K562 (cell line): ENCODE measurements at regions not wholly inside any gene's neighbourhood (a gene's known extent, or its start where the extent isn't known, plus 50 kb on each side); places are given as distances from the start of the nearest gene placed in this dataset.

Source experiments
- ATAC-seq: fragments of 200-7000 bp; cut with Tn5 transposase; 3 replicates; pipeline ENCODE4 v1.9.1; 2020; ENCODE audit warnings: moderate library complexity
- BruUV-seq: library from RNA; stranded (reverse); fragments of 400-500 nt; replicated peaks from 2 replicates; lab custom pipeline; 2021; lab: Mats Ljungman, UMichigan
- CTCF ChIA-PET: fragments of 300-600 bp; formaldehyde crosslinking; extraction: SDS; loops from one replicate; lab custom pipeline; 2021; ENCODE audit warnings: low intra/inter-chr PET ratio; lab: Yijun Ruan, JAX
- POLR2A ChIA-PET: fragments of 300-600, 350-650 bp; sonication (Branson Sonifier 250); formaldehyde crosslinking; extraction: SDS; loops from one replicate; lab custom pipeline; 2021; ENCODE audit warnings: antibody characterized with exemption, inconsistent platforms; lab: Yijun Ruan, JAX
- DNase-seq, 4 experiments: peaks; one replicate each; pipeline versions ENCODE4 v3.0.0 to v3.0.0-alpha.2; 2011 to 2018; ENCODE audit warnings: low spot score in 3 of 4, mixed read lengths in 3 of 4; ENCODE audit errors: extremely low read depth in 1 of 4
- FAIRE-seq: peaks from 2 replicates; lab custom pipeline; 2011; peaks lifted over from hg19 to GRCh38; lab: Jason Lieb, UNC
- H2AFZ ChIP-seq: 2 replicates; pipeline ENCODE4 v1.6.0; 2011; ENCODE audit warnings: low read depth, low read length, control low read depth, inconsistent platforms
- H3K27ac ChIP-seq: fragments of 200-600 bp; 3 replicates; pipeline ENCODE4 v1.8.0; 2011; ENCODE audit warnings: low read depth, mild to moderate bottlenecking, control low read depth, inconsistent platforms, low read length, moderate library complexity, mixed read lengths; ENCODE audit errors: extremely low read depth
- H3K27me3 ChIP-seq, 2 experiments: fragments of 300-600 bp in 1 of 2; 2 replicates in 1 of 2; 3 replicates in 1 of 2; pipeline versions ENCODE4 v1.6.0 to v1.8.0; 2011; ENCODE audit warnings: inconsistent platforms in 2 of 2, low read length in 2 of 2, mild to moderate bottlenecking in 1 of 2, mixed read lengths in 1 of 2, moderate library complexity in 1 of 2; ENCODE audit not compliant: control insufficient read depth in 2 of 2, insufficient read depth in 2 of 2
- H3K36me3 ChIP-seq: fragments of 300-600 bp; 3 replicates; pipeline ENCODE4 v1.8.0; 2011; ENCODE audit warnings: mild to moderate bottlenecking, low read length, inconsistent platforms; ENCODE audit not compliant: control insufficient read depth, insufficient read depth
- H3K4me1 ChIP-seq, 2 experiments: fragments of 200-600 bp in 1 of 2; replicated peaks in 1 of 2; 2 replicates in 1 of 2; 3 replicates in 1 of 2; pipeline versions ENCODE4 v1.5.1 to v1.8.0; 2011; ENCODE audit warnings: inconsistent platforms in 2 of 2, low read length in 2 of 2, mild to moderate bottlenecking in 1 of 2, mixed read lengths in 1 of 2, moderate library complexity in 1 of 2; ENCODE audit not compliant: control insufficient read depth in 2 of 2, insufficient read depth in 2 of 2
- H3K4me2 ChIP-seq: 2 replicates; pipeline ENCODE4 v1.6.1; 2011; ENCODE audit warnings: low read length, control low read depth, inconsistent platforms, mixed read lengths; ENCODE audit not compliant: insufficient read depth
- H3K4me3 ChIP-seq: fragments of 200-600 bp; sonication (generic), shearing (Covaris generic); 2 replicates; pipeline ENCODE4 v1.5.1; 2016; ENCODE audit warnings: control low read depth, inconsistent platforms
- H3K79me2 ChIP-seq: fragments of 200-600 bp; 3 replicates; pipeline ENCODE4 v1.8.0; 2011; ENCODE audit warnings: low read length, inconsistent platforms; ENCODE audit not compliant: control insufficient read depth, insufficient read depth
- H3K9ac ChIP-seq, 2 experiments: 2 replicates each; pipeline versions ENCODE4 v1.6.0 to v1.6.1; 2011; ENCODE audit warnings: low read depth in 2 of 2, low read length in 2 of 2, control low read depth in 1 of 2, inconsistent platforms in 1 of 2, mild to moderate bottlenecking in 1 of 2, mixed read lengths in 1 of 2; ENCODE audit not compliant: insufficient read depth in 1 of 2
- H3K9me1 ChIP-seq: one replicate; pipeline ENCODE4 v1.6.0; 2011; ENCODE audit warnings: inconsistent platforms, mild to moderate bottlenecking, low read length, moderate library complexity; ENCODE audit not compliant: control insufficient read depth, insufficient read depth
- H3K9me3 ChIP-seq: replicated peaks from 2 replicates; pipeline ENCODE4 v1.5.1; 2011; ENCODE audit warnings: low read depth, low read length, inconsistent platforms; ENCODE audit not compliant: control insufficient read depth, insufficient read depth
- H4K20me1 ChIP-seq: replicated peaks from 2 replicates; pipeline ENCODE4 v1.6.1; 2011; ENCODE audit warnings: low read length, inconsistent platforms, mixed read lengths; ENCODE audit not compliant: control insufficient read depth, insufficient read depth
- BRD4 ChIP-seq: fragments of 200-600 bp; sonication (generic); IDR thresholded peaks from 2 replicates; pipeline ENCODE4 v1.6.1; 2017; ENCODE audit warnings: inconsistent platforms
- C11orf30 ChIP-seq: fragments of 450-650 bp; IDR thresholded peaks from 2 replicates; pipeline ENCODE4 v1.6.1; 2016; ENCODE audit warnings: low read depth, mild to moderate bottlenecking
- CSDE1 ChIP-seq, 2 experiments: fragments of 450-650 bp; IDR thresholded peaks; 2 replicates each; pipeline ENCODE4 v1.6.1; 2016; ENCODE audit warnings: mild to moderate bottlenecking in 1 of 2
- JUND ChIP-seq, 2 experiments: IDR thresholded peaks; 2 replicates in 1 of 2; 3 replicates in 1 of 2; pipeline ENCODE4 v1.6.1; 2011; ENCODE audit warnings: borderline replicate concordance in 2 of 2, low read depth in 2 of 2, low read length in 2 of 2, improper control_type of control experiment in 1 of 2, missing biosample characterization in 1 of 2, missing genetic modification characterization in 1 of 2, missing genetic modification reagents in 1 of 2
- MAFF ChIP-seq: IDR thresholded peaks from 2 replicates; pipeline ENCODE4 v1.6.1; 2012; ENCODE audit warnings: low read length, improper control_type of control experiment
- MCM2 ChIP-seq: fragments of 450-650 bp; IDR thresholded peaks from 2 replicates; pipeline ENCODE4 v1.6.1; 2017; ENCODE audit warnings: low read depth, mild to moderate bottlenecking
- MXI1 ChIP-seq: IDR thresholded peaks from 2 replicates; pipeline ENCODE4 v1.6.1; 2011; ENCODE audit warnings: low read depth, mild to moderate bottlenecking, improper control_type of control experiment, low read length
- PURB ChIP-seq: sonication (generic); formaldehyde crosslinking; IDR thresholded peaks from 2 replicates; pipeline ENCODE4 v1.9.0; 2021; ENCODE audit warnings: low read depth, mild to moderate bottlenecking, missing genetic modification reagents
- RHOXF2B ChIP-seq: fragments of 250-450 bp; sonication (Bioruptor Pico); conservative IDR thresholded peaks from 2 replicates; pipeline ENCODE4 v1.5.1; 2021
- ZBTB40 ChIP-seq, 2 experiments: fragments of 450-650 bp in 1 of 2; sonication (generic) in 1 of 2; formaldehyde crosslinking in 1 of 2; IDR thresholded peaks; 2 replicates each; pipeline versions ENCODE4 v1.7.1 to v1.9.0; 2016 to 2022; ENCODE audit warnings: inconsistent platforms in 1 of 2, mild to moderate bottlenecking in 1 of 2, missing genetic modification reagents in 1 of 2
- ZNF175 ChIP-seq: fragments of 200-800 bp; sonication (Bioruptor generic); IDR thresholded peaks from 2 replicates; pipeline ENCODE4 v1.6.1; 2016; ENCODE audit warnings: low read depth, mild to moderate bottlenecking, missing genetic modification characterization, missing compliant biosample characterization
- ZNF408 ChIP-seq: fragments of 250-450 bp; sonication (Bioruptor Pico); IDR thresholded peaks from 2 replicates; pipeline ENCODE4 v1.4.0; 2020; ENCODE audit warnings: low read depth, mild to moderate bottlenecking, moderate library complexity
- ZNF41 ChIP-seq: fragments of 250-450 bp; sonication (Bioruptor Pico); conservative IDR thresholded peaks from 2 replicates; pipeline ENCODE4 v1.4.0; 2020; ENCODE audit warnings: mild to moderate bottlenecking
- ZNF444 ChIP-seq: fragments of 250-450 bp; sonication (Bioruptor Pico); IDR thresholded peaks from 2 replicates; pipeline ENCODE4 v1.4.0; 2020; ENCODE audit warnings: mild to moderate bottlenecking, moderate library complexity
- ZNF699 ChIP-seq: fragments of 250-450 bp; sonication (Bioruptor Pico); IDR thresholded peaks from 2 replicates; pipeline ENCODE4 v1.8.0; 2021; ENCODE audit warnings: mild to moderate bottlenecking, moderate library complexity; ENCODE audit not compliant: insufficient replicate concordance
- WGBS: fragments of 100-300 bp; shearing (Covaris generic); methylation state at CpG from one replicate; pipeline ENCODE4 v1.1.6; 2016; ENCODE audit warnings: low coverage, mixed read lengths; ENCODE audit not compliant: insufficient coverage; ENCODE audit errors: missing lambda C conversion rate; 5-methylcytosine and 5-hydroxymethylcytosine counted together
- in situ Hi-C: fragments of 300-500 bp; cut with MboI; formaldehyde crosslinking; loops from 4 replicates; pipeline ENCODE4 v1.15.0; 2018; ENCODE audit warnings: inconsistent platforms, mixed read lengths
- intact Hi-C: fragments of 100-400 bp; cut with micrococcal nuclease; formaldehyde crosslinking; loops from 2 replicates; pipeline ENCODE4 v1.14.2; 2022

GRCh38 chr11:11068113-11068512 lies 210.3 kb upstream of the ZBED5 start:
- ATAC-seq (no peak), DNase-seq (no peak), FAIRE-seq (no peak)
- Histone ChIP-seq H3K36me3 (no peaks in the 10 kb centered on the region), H3K4me2 (no peak overlapping the region), H3K9ac (no peak overlapping the region), H3K27ac (no peak overlapping the region), H3K79me2 (no peaks in the 10 kb centered on the region), H3K9me3 (no peaks in the 10 kb centered on the region), H3K4me1 (no peaks in the 10 kb centered on the region; a peak in 1 of 5 replicates), H3K4me3 (no peak overlapping the region), H2AFZ (no peak overlapping the region), H4K20me1 (no peaks in the 10 kb centered on the region), H3K9me1 (no peaks in the 10 kb centered on the region), H3K27me3 (peaks cover 0 to 18% of the 10 kb centered on the region in 2 experiments; a peak in 3 of 5 replicates)
- CTCF ChIA-PET = no interaction called here
- no TSS peak for BruUV-seq
- POLR2A ChIA-PET = no interaction called here
- in situ Hi-C loops = no loop called here
- intact Hi-C loops = no loop called here
- WGBS = 2% methylated on average over 4 of the region's 4 CpGs
- TF ChIP-seq ZNF444 (no peak), MXI1 (no peak), MAFF (no peak), ZNF175 (CRISPR knock-in tag) (no peak), ZBTB40 (IDR thresholded peaks at IDR 0.05) (no peak), ZBTB40 (CRISPR knock-in tag; IDR thresholded peaks at IDR 0.05) (no peak), RHOXF2B (CRISPR knock-in tag) (no peak), ZNF41 (no peak), C11orf30 (no peak), CSDE1 (IDR thresholded peaks at IDR 0.05) (no peak), MCM2 (no peak), BRD4 (no peak), JUND (IDR thresholded peaks at IDR 0.05; ENCODE audit: borderline replicate concordance, low read depth, low read length) (no peak), JUND (tag; IDR thresholded peaks at IDR 0.05; ENCODE audit: borderline replicate concordance, low read depth, low read length) (no peak), PURB (CRISPR knock-in tag) (no peak), ZNF699 (no peak), ZNF408 (no peak)
